T-helper 17 cell (primary cell): ENCODE measurements at regions not wholly inside any gene's neighbourhood (a gene's known extent, or its start where the extent isn't known, plus 50 kb on each side); places are given as distances from the start of the nearest gene placed in this dataset.

Source experiments
- ATAC-seq: fragments of 150-1000 bp; cut with Tn5 transposase; 2 replicates; pipeline ENCODE4 v1.10.0; 2021; ENCODE audit warnings: mild to moderate bottlenecking, moderate library complexity
- DNase-seq, 3 donors: peaks; one replicate each; pipeline versions ENCODE4 v3.0.0 to v3.0.0-alpha.2; 2020 to 2021
- H3K9me3 ChIP-seq: one replicate; pipeline ENCODE4 v1.7.0; 2013; ENCODE audit warnings: low read length, mild to moderate bottlenecking; ENCODE audit not compliant: control insufficient read depth, poor library complexity, severe bottlenecking
- H3K27ac Mint-ChIP-seq: one replicate; pipeline ENCODE4 v1.8.0; 2022; ENCODE audit warnings: mild to moderate bottlenecking, moderate library complexity, mixed read lengths
- H3K27me3 Mint-ChIP-seq: one replicate; pipeline ENCODE4 v1.8.0; 2022; ENCODE audit warnings: mixed read lengths
- H3K36me3 Mint-ChIP-seq: one replicate; pipeline ENCODE4 v1.8.0; 2022; ENCODE audit warnings: low read depth, mixed read lengths
- H3K4me1 Mint-ChIP-seq: one replicate; pipeline ENCODE4 v1.8.0; 2022; ENCODE audit warnings: mild to moderate bottlenecking, mixed read lengths
- H3K4me3 Mint-ChIP-seq: one replicate; pipeline ENCODE4 v1.8.0; 2022; ENCODE audit warnings: mild to moderate bottlenecking, moderate library complexity, mixed read lengths

DNA sequence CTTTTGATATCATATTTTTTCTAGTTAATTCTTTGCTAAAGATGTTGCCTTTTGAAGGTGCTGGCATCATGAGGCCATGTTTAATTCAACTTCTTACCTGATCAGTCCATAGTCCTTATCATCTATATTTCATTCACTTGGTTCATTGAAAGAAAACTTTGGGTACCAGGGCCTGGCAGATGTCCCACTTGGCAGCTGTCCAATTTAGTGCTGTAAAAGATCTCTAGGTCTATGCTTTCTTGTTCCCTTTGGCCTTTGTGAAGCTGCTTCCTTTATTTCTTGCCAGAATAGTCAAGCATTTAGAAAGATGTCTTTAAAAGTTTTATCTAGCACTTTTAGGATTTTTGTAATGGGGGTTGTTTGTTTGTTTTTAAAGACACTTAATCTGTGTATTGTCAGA is 61.7 kb upstream of the EYA4 start:
- no peak overlapping the region for H3K27ac Mint-ChIP-seq
- no peak for ATAC-seq
- H3K36me3 Mint-ChIP-seq = no peaks in the 10 kb centered on the region
- H3K27me3 Mint-ChIP-seq = peaks cover 16% of the 10 kb centered on the region
- no peaks in the 10 kb centered on the region for H3K4me1 Mint-ChIP-seq
- H3K9me3 ChIP-seq = no peaks in the 10 kb centered on the region
- H3K4me3 Mint-ChIP-seq = no peak overlapping the region
- no peak for DNase-seq

DNA sequence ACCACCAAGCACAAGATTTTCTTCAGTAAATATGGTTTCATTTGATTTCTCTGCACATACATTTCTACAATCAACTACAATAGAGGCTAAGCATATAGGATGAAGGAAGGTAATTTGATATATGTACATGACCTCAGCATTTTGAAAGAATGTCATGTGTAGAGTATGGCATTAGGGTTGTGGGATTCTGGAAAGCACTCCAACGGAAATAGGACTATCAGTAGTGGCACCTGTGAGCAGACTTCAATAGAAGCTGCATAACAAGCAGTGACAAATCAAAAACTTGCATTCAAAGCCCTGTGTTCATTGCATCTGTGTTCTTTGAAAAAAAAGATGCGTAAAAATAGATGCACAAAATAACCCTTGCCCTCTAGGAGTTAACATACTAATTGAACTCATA is 57.5 kb upstream of the EYA4 start:
- Mint-ChIP-seq H3K27me3 (peaks cover 26% of the 10 kb centered on the region), H3K27ac (no peak overlapping the region), H3K4me3 (no peak overlapping the region), H3K4me1 (no peaks in the 10 kb centered on the region), H3K36me3 (no peaks in the 10 kb centered on the region)
- no peak for DNase-seq
- ATAC-seq = no peak
- H3K9me3 ChIP-seq = no peaks in the 10 kb centered on the region

DNA sequence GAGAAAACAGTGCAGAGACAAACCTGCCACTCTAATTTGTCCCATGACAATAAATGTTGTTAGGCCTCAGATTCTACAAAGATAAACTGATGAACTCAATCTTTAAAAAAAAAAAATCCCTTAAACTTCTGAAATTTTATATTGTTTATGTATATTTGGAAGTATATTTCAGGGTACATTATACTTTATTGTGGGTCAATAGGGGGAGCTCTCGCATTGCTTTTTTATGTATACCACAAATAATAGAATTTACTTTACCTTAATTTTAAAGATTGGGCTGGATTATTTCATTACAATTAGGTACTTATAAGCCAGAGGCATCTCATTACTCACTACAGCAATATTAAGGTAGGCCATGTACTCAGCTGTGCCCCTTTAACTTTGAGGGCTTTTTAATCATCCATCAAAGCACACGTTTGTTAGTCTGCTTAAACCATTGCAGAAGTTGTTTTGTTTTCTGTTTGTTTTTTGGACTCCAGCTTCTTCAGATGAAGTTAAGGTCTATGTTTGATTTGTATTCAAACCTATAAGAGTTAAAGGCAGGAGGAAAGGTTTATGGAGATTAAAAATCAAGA is 56.3 kb upstream of the EYA4 start:
- Mint-ChIP-seq H3K4me3 (no peak overlapping the region), H3K27me3 (peaks cover 26% of the 10 kb centered on the region)
- no peaks in the 10 kb centered on the region for H3K9me3 ChIP-seq

DNA sequence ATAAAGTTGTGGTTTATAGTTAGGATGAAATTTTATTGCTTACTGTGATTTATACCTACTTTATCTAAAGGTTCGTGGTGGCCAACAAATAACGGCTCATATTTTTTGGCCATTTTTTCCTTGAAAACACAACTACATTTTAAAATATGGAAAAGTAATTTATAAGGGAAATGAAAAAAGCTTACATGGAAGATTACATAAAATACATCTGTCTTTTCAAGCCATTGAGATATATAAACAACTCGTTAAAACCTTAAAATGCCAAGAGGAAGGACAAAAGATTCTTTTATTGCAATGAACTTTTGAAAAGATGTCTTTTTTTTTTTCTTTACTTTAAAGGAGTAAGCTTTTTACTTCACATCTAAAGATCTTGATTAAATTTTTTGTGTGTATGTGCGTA is 55.4 kb upstream of the EYA4 start:
- Mint-ChIP-seq H3K4me1 (no peaks in the 10 kb centered on the region), H3K27me3 (peaks cover 28% of the 10 kb centered on the region), H3K27ac (no peak overlapping the region), H3K4me3 (no peak overlapping the region), H3K36me3 (no peaks in the 10 kb centered on the region)
- no peak for ATAC-seq
- no peaks in the 10 kb centered on the region for H3K9me3 ChIP-seq
- DNase-seq = no peak

More for the DNA sequence above, 56.3 kb upstream of the EYA4 start:
- Mint-ChIP-seq H3K4me1 (no peaks in the 10 kb centered on the region), H3K27ac (no peak overlapping the region), H3K36me3 (no peaks in the 10 kb centered on the region)
- DNase-seq (no peak), ATAC-seq (no peak)

DNA sequence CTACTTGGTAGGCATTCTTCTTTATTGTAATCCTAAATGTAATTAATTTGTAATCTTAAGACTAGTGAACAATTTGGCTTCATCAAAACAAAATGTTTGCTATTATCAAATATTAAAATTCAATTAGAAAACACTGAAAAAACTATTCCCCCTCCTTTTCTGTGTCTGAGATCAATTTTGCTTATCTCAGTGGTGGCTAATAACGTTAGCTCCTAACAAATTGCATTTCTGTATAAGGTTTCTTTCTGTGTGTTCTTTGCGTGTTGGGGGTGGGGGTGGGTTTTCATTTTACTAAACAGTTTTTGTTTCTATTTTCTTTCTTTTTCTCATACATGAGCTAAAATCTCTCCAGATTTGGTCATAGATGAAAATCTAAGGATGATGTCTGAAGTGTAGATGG is 54.0 kb upstream of the EYA4 start:
- Mint-ChIP-seq H3K27me3 (peaks cover 33% of the 10 kb centered on the region), H3K27ac (no peak overlapping the region), H3K4me1 (no peaks in the 10 kb centered on the region), H3K4me3 (no peak overlapping the region), H3K36me3 (no peaks in the 10 kb centered on the region)
- H3K9me3 ChIP-seq = no peaks in the 10 kb centered on the region
- DNase-seq = no peak
- ATAC-seq = no peak

- DNase-seq (no peak), ATAC-seq (no peak)
- Mint-ChIP-seq H3K27me3 (peaks cover 30% of the 10 kb centered on the region), H3K4me3 (no peak overlapping the region), H3K27ac (no peak overlapping the region), H3K36me3 (no peaks in the 10 kb centered on the region), H3K4me1 (no peaks in the 10 kb centered on the region)
- no peaks in the 10 kb centered on the region for H3K9me3 ChIP-seq
Measured at GRCh38 chr6:133187657-133188453, 53.3 kb upstream of the EYA4 start.

DNA sequence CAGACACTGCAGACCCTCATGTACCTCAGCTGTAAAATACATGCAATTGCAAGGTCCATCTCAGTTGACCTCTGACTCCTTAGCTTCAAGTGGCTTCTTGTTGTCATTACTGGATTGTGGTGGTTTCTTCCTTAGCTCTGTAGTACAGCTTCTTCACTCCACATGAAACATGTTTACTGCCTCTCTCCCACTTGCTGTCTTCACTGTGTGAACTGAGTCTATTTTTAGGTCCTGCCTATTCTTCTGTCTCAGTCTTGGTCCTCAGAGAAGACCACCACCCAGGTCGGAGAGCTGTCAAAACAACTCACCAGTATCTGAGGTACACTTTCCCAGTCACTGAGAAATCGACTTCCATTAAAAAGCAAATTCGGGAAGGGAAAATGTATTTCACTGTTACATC is 50.2 kb upstream of the EYA4 start:
- Mint-ChIP-seq H3K36me3 (no peaks in the 10 kb centered on the region), H3K4me1 (no peaks in the 10 kb centered on the region), H3K27me3 (peaks cover 17% of the 10 kb centered on the region), H3K4me3 (no peak overlapping the region), H3K27ac (no peak overlapping the region)
- ATAC-seq (no peak), DNase-seq (no peak)
- H3K9me3 ChIP-seq = no peaks in the 10 kb centered on the region

DNA sequence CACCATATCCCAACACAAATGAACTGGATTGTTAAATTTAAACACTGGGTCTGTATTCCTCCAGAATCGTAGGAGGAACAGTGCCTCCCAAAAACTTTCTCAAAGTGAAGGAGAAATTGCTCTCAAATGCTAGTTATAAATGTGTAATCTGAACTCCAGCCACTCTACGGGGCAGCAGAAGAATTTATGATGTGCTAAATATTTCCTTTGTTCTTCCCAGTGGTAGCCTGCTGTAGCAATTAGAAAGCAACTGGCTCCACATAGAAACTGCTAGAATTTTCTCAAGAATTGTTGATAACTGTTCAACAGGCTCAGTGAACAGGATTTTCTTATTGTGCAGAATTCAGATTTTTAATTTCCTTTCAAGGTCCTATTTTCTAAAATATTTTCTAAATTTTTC is 49.8 kb upstream of the EYA4 start:
- H3K9me3 ChIP-seq = no peaks in the 10 kb centered on the region
- Mint-ChIP-seq H3K27me3 (peaks cover 17% of the 10 kb centered on the region), H3K27ac (no peak overlapping the region), H3K4me3 (no peak overlapping the region), H3K4me1 (no peaks in the 10 kb centered on the region), H3K36me3 (no peaks in the 10 kb centered on the region)
- no peak for DNase-seq
- no peak for ATAC-seq
